ENCODE measurements at regions not wholly inside any gene's neighbourhood (a gene's known extent, or its start where the extent isn't known, plus 50 kb on each side); places are given as distances from the start of the nearest gene placed in this dataset.
A peak's percentile ranks its signal among the peaks of the same experiment; 100 is the strongest.

DNA sequence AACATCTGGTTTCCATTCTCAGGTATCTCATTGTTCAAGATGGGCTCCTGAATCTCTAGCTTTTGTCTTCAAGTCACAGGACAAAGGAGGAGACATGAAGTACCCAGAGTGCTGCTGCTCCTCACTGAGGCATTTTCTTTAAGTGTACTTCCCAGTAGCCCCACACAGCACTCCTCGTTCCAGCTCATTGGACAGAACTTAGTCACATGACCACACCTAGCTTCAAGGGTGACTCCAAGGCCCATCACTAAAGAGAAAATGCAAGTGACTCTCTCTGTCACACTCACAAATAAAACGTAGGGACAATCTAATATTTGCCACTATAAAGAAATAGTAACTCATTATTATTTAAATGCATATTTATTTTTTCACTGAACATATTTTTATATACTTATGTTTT, 58.3 kb upstream of the NEUROD6 start:
- FAIRE-seq (no peak), DNase-seq (ENCODE audit: low read depth) (no peak)
- TF ChIP-seq, protein P1, sequence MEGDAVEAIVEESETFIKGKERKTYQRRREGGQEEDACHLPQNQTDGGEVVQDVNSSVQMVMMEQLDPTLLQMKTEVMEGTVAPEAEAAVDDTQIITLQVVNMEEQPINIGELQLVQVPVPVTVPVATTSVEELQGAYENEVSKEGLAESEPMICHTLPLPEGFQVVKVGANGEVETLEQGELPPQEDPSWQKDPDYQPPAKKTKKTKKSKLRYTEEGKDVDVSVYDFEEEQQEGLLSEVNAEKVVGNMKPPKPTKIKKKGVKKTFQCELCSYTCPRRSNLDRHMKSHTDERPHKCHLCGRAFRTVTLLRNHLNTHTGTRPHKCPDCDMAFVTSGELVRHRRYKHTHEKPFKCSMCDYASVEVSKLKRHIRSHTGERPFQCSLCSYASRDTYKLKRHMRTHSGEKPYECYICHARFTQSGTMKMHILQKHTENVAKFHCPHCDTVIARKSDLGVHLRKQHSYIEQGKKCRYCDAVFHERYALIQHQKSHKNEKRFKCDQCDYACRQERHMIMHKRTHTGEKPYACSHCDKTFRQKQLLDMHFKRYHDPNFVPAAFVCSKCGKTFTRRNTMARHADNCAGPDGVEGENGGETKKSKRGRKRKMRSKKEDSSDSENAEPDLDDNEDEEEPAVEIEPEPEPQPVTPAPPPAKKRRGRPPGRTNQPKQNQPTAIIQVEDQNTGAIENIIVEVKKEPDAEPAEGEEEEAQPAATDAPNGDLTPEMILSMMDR (IDR thresholded peaks at IDR 0.05; ENCODE audit: insufficient read depth, low read length, severe bottlenecking): no peak
- Histone ChIP-seq H3K27me3 (ENCODE audit: control insufficient read depth, insufficient read depth, low read length) (no peaks in the 10 kb centered on the region), H3K4me3 (ENCODE audit: low read depth, low read length) (no peak overlapping the region), H3K36me3 (ENCODE audit: control insufficient read depth, insufficient read depth, low read length) (no peaks in the 10 kb centered on the region)

DNA sequence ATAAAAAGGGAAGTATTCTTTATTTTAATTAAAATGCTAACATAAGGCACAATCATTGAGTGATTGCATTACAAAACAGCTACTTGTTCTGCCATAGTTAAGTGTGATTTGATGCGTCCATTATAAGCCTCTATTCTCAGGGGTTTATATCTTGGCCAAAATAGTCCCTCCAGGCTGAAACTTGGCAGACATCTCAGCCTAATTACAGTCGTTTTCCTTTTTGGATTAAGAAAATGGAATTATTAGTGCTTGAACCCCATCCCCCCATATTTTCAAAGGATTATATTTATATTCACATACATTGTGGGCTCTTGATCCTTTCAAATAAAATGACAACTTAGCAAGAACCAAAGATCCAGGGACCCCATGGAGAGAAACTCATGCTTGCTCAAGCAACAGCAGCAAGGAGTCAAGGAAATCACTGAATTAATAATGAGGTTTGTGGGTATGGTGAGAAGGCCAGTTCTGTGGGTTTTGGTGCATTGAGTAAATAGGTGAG, 66.7 kb upstream of the NEUROD6 start:
- Histone ChIP-seq H3K4me3 (ENCODE audit: low read depth, low read length) (no peak overlapping the region), H3K27me3 (ENCODE audit: control insufficient read depth, insufficient read depth, low read length) (no peaks in the 10 kb centered on the region), H3K36me3 (ENCODE audit: control insufficient read depth, insufficient read depth, low read length) (no peaks in the 10 kb centered on the region)
- TF ChIP-seq, protein P1 (IDR thresholded peaks at IDR 0.05; ENCODE audit: insufficient read depth, low read length, severe bottlenecking): no peak
- DNase-seq (ENCODE audit: low read depth): no peak
- FAIRE-seq: no peak

DNA sequence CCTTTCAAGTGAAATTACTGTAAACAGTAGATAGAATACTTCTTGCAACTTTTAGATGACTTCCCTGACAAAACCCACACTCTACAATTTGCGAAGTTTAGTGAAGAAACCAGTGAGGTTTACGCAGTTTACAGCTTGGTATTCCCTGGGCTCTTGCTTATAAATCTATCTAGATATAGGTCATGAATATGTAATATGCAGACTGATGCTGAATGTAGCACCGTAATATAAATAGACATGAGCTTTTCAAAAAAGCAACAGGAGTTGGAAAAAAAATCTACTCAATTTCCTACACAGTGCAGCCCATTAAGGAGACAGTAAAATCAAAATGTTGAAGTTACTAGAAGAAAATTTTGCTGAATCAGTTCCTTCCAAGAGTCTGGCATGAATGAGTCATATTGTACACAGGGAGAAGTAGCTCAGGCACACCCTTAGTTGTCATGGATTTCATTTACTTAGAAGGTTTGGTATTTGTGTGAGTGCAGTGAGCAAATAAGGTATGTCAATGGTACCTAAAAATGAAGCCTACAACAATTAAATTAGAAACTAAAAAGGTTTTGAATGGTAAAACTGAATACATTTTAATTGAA, 67.7 kb upstream of the NEUROD6 start:
- DNase-seq (ENCODE audit: low read depth) (peak; percentile 93), FAIRE-seq (no peak)
- Histone ChIP-seq H3K4me3 (ENCODE audit: low read depth, low read length) (no peak overlapping the region), H3K27me3 (ENCODE audit: control insufficient read depth, insufficient read depth, low read length) (no peaks in the 10 kb centered on the region), H3K36me3 (ENCODE audit: control insufficient read depth, insufficient read depth, low read length) (no peaks in the 10 kb centered on the region)
- TF ChIP-seq, protein P1 (IDR thresholded peaks at IDR 0.05; ENCODE audit: insufficient read depth, low read length, severe bottlenecking): no peak

DNA sequence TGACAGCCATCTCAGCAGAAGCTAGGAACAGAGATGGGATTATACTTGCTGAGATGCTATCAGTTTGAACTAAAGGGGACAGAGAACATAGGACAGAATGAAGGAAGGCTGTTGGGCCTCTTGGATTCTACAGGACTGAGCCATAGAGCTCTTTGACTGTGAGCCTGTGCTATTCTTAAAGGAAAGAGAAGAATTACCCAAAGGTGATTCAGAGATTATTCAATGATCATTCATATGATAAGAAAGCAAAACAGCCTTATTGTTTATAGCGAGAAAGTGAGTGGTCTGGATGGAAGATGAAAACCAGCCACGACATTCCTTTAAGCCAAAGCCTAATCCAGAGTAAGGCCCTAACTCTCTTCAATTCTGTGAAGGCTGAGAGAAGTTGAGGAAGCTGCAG, 69.7 kb upstream of the NEUROD6 start:
- Histone ChIP-seq H3K27me3 (ENCODE audit: control insufficient read depth, insufficient read depth, low read length) (no peaks in the 10 kb centered on the region), H3K4me3 (ENCODE audit: low read depth, low read length) (no peak overlapping the region), H3K36me3 (ENCODE audit: control insufficient read depth, insufficient read depth, low read length) (no peaks in the 10 kb centered on the region)
- TF ChIP-seq, protein P1 (IDR thresholded peaks at IDR 0.05; ENCODE audit: insufficient read depth, low read length, severe bottlenecking): no peak
- FAIRE-seq (no peak), DNase-seq (ENCODE audit: low read depth) (peak; percentile 78)

DNA sequence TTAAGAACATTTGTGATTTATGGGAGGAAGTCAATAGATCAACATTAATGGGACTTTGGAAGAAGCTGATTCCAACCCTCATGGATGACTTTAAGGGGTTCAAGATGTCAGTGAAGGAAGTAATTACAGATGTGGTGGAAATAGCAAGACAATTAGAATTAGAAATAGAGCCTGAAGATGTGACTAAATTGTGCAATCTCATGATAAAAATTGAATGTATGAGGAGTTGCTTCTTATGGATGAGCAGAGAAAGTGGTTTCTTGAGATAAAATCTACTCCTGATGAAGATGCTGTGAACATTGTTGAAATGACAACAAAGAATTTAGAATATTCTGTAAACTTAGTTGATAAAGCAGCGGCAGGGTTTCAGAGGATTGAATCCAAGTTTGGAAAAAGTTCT, 70.9 kb upstream of the NEUROD6 start:
- Histone ChIP-seq H3K27me3 (ENCODE audit: control insufficient read depth, insufficient read depth, low read length) (no peaks in the 10 kb centered on the region), H3K36me3 (ENCODE audit: control insufficient read depth, insufficient read depth, low read length) (no peaks in the 10 kb centered on the region), H3K4me3 (ENCODE audit: low read depth, low read length) (no peak overlapping the region)
- FAIRE-seq (no peak), DNase-seq (ENCODE audit: low read depth) (no peak)
- TF ChIP-seq, protein P1 (IDR thresholded peaks at IDR 0.05; ENCODE audit: insufficient read depth, low read length, severe bottlenecking): no peak

DNA sequence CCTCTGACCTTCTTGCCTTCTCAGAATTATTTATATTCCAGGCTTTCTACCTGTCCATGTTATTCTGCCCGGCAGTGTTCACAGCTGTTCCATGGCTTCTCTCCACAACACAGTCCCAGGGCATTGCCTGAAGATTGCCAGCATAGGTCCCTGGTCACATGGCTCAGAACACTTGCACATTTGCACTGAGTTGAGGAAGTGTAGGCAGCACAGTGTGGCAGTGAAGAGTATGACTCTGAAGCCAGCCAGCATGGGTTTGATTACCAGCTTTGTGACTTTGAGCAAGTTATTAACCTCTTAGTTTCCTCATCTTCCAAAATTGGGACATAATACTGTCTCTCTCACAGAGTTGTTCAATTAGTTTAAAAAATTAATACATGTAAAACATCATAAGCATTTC, 73.2 kb upstream of the NEUROD6 start:
- no peaks in the 10 kb centered on the region for H3K36me3 ChIP-seq (ENCODE audit: control insufficient read depth, insufficient read depth, low read length)
- no peak for FAIRE-seq

More for the DNA sequence above, 73.2 kb upstream of the NEUROD6 start:
- Histone ChIP-seq H3K4me3 (ENCODE audit: low read depth, low read length) (no peak overlapping the region), H3K27me3 (ENCODE audit: control insufficient read depth, insufficient read depth, low read length) (no peaks in the 10 kb centered on the region)
- no peak for DNase-seq (ENCODE audit: low read depth)
- TF ChIP-seq, protein P1 (IDR thresholded peaks at IDR 0.05; ENCODE audit: insufficient read depth, low read length, severe bottlenecking): no peak
